ENCODE measurements at regions not wholly inside any gene's neighbourhood (a gene's known extent, or its start where the extent isn't known, plus 50 kb on each side); places are given as distances from the start of the nearest gene placed in this dataset.
A peak's percentile ranks its signal among the peaks of the same experiment; 100 is the strongest.

DNA sequence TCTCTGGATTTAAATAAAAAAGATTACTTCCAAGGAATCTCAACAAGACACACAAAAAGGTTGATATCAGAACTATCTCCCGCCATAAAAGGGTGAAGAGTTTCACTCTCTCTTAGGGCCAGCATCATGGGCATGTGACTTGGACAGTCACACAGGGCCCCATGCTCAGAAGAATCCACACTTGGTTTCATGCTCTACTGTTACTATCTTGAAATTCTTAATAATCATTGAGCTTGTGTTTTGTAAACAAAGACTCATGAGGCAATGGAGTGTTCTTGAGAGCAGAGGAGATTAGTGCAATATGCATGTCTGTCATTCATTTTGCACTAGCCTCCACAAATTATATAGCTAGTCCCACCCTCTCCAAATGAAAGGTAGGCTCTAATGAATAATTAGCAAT, 58.4 kb downstream of the HMHB1 start:
- DNase-seq, result no peak

DNA sequence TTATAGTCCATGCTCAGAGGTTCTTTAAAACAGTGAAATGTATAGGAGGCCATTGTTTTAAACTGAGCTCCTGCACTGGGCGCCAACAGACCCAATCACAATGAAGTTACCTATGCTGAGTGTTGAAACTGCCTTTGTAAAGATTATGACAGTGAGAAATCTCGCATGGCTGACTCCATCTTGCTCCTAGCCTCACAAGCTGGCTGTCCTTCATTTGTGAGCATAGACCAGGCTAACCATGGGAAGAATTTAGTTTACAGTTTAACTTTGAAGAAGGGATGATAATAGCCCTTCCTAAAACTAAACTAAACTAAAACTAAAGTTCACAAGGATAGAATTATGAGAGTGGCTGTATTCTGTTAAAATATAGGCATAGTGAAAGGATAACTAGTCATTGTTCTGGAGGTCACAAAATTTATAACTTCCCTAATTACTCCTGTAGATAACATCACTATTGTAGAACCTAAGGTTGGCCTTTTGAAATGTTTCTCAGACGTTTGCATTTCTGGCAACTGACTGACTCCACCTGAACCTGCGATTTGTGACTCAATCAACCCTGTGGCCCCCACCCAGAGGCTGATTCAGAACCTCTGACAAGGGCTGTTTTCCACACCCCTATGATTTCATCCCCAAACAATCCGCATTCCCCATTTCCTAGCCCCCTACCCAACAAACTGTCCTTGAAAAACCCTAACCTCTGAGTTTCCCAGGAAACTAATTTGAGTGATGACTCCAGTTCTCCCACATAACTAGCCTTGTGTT, 59.1 kb downstream of the HMHB1 start:
- no peak for DNase-seq

DNA sequence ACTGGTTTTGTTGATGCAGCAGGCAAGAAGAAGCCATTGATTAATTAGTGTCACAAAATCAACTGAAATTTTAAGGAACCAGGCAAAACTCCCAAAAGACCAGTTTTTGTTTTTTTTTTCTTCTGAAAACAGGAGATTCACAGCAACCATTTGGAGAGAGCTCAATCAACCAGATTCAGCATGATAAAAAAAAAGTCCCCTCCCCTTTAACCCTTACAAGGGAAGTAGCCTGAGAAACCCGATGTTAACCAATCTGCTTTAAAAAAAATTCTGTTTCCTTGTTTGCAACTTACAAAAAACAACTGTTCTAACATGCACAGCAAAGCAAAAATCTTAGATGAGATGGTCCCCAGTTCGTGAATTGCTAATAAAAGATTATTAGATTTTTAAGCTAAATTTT, 59.7 kb downstream of the HMHB1 start:
- no peak for DNase-seq

DNA sequence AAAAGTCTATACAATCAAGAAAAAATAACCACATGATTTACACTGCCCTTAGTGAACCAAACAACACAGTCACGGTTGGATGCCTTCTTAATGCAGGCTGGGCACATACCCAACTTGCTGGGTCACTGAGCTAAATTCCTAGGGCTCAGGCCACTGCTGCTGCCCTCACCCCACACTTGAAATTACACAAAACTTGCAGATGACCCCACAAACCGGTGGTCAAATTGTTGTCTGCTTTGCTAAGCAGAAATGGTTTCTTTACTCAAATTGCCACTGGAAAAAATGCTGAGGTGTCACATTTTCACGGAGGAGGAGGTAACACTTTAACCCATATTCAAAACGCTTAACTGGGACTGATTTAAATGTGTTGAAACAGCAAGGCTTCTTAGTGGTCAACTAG, 62.4 kb downstream of the HMHB1 start:
- DNase-seq, result no peak

DNA sequence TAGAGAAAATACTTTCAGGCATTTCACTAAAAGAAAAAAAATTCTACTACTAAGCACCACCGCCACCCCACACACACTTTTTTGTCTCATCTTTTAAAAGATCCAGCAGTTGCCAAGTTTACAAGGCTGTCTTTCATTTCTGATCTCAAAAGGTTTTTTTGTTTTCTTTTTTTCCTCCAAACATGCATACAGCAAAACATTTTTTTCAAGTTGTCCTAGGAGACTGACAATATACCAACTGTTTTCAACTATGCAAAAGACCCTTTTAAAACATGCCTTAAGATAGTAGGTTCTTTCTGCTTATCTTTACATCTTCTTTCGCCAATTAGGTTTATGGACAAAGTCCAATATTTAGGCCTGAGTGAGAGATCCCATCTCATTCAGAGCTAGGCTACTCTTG, 65.2 kb downstream of the HMHB1 start:
- DNase-seq, result no peak

DNA sequence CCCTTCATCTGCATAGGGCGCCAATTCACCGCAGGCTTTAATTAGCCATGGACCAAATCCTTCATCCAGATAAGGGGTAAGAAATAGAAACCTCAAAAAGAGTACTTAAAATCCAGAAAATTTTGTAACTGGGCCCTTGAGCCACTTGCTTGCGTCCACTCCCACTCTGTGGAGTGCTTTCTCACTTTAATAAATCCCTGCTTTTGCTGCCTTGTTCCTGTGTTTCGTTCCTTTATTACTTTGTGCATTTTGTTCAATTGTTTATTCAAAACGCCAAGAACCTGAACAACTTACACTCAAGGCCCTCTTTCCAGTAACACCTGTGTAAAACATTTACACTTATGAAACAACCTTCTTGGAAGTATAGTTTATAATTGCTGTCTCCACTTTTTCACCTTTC, 66.5 kb downstream of the HMHB1 start:
- DNase-seq, result no peak

DNA sequence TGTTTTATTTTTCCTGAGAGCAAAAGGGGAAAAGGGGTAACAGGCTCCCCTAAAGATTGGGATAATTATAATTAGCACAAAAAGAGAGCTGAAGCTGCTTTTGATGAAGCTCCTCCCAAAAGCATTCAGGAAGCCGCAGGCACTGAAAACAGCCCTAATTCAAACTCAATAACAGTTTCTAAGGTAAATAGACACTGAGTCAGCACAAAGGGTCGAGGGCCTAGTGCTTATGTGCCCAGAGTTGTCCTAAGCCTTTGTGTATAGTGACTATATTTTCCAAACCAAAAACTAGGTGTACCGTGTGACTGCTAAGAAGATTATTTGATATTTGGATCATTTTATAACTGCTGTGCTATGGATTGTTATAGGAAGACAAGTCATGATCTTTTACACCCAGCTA, 67.7 kb downstream of the HMHB1 start:
- no peak for DNase-seq

DNA sequence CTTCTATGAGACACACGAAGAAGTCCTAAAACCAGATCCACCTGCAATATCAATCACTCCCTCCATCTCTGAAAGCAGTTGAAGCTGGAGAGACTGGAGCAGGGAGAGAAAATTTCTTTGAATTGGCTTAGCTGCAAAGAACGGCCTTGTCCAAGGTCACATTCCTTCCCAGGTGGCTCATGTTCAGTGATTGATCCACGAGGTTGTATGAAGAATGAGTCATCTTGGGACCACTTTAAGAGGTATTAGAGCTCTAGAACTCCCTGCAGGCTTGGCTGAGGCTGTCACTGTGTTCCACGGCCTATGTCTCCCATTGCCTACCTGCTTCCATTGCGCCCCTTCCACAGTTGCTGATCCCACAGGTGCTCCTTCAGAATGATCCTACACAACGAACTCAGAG, 68.2 kb downstream of the HMHB1 start:
- DNase-seq, result no peak

DNA sequence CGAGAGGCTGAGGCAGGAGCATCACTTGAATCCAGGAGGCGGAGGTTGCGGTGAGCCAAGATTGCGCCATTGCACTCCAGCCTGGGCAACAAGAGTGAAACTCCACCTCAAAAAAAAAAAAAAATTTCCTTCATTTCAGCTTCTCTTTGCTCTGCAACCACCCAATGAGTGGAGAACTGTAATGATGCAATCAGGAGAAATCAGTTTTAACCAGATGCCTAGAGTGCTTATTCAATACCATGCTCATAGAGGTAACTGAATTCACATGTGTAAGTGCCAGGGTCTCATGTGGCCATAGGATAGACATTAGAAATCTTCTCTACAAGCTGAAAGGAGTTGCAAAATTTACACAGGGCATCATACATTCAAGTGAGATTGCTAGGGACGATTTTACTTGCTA, 70.6 kb downstream of the HMHB1 start:
- DNase-seq, result peak; percentile 65

DNA sequence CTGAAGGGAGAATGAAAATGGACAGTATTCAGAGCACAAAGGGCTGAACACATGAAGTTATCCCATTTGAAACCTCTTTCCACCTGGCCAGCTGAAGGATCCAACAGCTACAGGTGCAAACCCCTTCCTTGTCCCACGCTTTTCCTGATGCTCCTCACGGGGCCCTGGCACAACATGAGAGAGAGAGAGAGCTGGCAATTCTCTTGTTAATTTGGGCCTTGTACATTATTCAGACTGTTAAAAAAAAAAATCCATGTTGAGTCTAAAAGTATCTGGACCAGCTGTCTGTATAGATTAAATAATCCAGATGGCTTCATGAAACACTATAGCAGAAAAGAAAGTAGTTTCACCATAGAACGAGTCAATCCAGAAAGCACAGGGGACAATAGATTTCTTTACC, 74.1 kb downstream of the HMHB1 start:
- DNase-seq, result no peak

DNA sequence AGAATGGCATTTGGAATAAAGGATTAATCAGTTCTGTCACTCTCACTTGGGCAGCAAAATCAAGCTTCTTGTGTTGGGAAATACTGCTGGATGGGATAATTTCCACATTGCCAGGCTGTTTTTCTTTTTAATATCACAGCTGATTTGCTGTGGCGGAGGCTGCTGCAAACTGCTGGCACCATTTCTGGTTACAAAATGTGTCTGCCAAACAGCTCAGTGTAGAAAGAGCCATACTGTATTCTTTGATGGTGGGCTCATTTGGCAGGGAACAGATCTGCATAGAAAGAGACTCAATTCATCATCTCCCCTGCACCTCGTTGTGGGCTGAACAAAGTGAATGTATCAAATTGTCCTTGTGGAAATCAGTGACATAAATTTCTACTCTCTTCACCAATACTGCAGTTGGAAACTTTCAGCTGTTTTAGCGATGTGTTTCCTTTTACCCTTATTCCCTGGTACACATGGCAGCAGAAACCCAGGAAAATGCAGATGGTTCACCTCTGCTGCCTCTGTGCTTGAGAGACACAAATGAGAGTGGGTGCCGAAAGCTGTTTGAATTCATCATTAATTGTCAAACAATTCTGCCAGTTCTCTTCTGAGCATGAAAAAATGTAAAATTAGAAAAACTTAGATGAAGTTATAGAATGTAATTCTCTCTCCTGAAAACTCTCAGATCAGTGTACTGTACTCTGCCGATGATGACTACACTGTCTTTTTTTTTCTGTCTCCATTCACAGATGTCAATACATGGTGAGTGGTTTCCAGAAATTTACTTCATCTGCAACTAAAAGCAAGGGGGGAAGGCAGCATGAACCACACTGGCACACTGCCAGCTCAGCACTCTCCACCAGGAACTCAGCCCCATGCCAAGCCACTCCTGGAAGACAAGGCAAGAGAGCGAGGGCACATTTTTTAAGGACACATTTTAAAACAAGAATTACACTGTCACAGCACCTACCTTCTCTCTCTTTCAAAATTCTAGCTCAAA, 75.0 kb downstream of the HMHB1 start:
- DNase-seq, result peak; percentile 75

DNA sequence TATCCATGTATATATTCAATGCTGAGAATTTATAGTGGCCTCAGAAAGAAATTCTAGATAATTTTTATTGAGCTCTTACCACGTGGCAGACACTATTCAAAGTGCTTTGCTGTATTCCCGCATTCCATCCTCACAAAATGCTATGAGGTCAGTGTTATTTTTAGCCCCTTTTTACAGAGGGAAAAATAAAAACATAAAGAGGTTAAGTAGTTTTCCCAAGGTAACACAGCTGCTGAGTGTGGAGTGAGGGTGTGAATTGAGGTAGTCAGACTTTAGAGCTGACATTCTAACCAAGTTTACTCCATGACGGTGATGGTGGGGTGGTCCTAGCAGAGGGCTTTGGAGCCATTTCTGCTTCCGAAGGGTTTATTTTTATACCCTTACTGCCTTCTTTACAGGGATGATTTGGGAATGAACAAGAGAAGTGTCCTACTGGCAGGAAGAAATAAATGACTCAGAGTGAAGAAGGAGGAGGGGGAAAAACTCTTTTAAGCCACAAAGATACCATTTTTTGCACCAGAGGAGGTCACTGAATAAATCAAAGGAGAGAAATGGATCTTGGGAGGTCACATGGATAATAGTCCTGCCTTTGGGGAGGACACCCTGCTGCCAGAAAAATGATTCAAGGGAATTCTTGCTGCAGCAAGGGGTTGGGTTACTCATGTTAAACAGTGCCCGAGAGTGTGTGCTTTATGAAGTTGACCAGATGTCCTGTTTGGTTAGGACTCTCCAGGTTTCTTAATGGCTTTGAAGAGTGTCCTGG, 76.1 kb downstream of the HMHB1 start:
- DNase-seq, result peak; percentile 92

DNA sequence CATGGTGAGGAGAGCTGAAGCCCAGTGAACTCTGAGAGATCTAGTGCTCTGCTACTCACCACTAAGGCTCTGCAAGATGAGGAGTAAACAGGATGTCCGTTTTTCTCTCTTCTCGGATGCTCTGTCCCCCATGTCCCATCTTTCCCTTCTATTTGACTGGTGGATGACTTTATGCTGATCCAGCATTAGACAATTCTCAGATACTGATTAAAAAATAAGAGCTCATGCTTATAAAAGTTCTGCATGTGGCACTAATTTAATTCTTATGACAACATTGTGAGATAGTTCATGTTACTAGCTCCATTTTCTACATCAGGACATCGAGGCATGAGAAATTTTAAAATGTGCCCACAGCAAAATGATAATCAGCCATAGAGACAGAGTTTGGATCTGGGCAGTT, 77.0 kb downstream of the HMHB1 start:
- no peak for DNase-seq

DNA sequence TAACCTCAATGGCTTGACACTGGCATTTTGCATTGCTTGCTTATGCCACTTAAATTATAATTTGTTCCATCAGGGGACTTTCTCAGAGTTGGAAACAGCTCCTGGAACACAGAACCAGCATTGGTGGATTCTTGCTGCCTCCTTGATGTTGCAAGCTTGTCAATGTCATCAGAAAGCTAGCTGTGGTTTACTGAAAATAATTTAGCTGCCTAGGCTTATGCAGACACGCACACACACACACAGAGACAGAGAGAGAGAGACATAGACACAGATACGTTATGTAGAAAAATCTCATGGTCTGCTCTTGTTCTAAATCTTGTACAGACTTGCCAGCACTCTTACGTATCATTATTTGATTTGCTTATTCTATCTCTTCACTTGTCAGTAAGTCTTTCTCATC, 78.0 kb downstream of the HMHB1 start:
- DNase-seq, result peak; percentile 81

DNA sequence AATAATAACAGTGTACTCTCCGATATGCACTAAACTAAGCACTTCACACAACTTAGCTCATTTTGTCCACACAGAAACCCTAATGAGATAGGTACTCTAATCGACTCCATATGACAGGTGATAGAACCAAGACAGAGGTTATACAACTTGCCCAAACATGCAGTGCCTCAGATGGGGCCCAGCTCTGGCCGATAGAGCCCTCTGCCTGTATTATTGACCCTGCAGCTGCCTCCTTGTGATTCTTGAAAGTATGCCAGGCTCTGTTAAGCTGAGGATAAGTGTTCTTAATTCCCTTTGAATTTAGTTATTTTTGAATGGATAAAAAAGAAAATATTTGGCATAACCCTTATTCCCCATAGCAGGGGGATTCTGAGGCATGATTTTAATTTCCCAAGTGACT, 78.5 kb downstream of the HMHB1 start:
- no peak for DNase-seq

DNA sequence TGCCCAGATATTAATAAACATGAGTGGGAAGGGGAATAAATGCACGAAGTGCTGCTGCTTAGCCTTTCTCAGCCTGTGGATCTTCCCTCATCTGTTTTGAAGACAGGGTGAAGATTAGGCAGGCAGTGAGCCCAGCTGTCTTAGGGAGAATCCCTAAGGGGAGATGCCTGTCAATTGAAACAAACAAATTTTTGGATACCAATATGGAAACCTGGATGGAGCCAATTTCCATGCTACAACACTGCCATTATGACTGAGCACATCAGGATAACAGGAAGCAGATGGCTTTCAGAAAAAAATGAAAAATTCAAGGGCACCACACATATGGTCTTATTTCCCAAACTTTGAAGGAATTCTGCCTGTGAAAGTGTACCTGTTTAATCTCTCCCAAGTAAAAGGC, 80.3 kb downstream of the HMHB1 start:
- DNase-seq, result no peak

DNA sequence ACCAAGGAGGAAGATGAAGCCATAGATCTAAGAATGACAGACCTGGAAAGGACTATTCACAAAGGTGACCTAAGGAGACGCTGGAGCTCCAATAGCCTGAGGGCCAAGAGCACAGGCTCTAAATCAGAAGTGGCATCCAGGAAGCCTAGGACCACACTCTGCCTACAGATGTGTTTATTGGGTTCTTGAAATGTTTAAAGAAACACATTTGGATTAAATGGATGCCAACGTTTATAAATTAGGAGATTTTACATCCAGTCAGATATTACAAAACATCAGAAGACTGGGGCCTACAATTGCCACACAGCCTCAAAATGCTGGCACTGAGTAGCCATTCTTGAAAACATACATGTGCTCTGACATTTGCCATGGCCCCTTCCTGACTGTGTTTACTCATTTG, 80.9 kb downstream of the HMHB1 start:
- no peak for DNase-seq

DNA sequence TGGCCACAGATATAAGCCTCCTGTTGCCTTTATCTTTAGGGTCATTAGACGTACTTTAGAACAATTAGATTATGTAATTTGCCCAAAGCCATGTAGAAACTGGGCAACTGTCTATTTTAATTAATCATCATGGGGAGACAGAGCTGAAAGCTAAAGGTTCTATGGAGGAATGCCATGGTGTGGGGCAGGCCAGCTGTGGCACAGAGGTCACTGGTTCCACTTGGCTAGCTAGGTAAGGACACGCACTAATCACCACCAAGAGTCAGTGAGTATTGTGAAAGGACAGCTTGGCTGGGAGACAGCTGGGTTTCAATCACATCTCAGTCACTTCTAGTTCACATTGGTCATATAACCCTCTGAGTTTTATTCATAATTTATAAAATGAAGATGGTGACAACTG, 81.7 kb downstream of the HMHB1 start:
- DNase-seq, result no peak

DNA sequence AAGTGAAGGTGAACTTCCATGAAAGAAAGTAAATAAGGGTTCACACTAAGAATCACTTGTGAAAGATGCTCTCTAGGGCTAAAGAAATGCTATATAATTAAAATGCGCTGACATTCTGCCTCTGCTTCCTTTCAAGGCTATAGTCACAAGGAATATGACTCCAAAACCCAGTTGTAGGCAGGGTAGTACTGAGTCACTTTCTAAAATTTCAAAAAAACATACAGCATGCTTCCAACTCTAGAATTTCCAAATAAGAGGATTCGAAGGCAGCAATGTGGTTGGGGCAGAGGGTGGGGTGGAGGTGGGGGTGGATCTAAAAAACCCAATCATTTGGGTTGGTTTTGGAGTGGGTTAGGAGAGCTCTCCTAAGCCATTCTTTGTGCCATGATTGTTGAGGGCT, 84.6 kb downstream of the HMHB1 start:
- peak; percentile 55 for DNase-seq

DNA sequence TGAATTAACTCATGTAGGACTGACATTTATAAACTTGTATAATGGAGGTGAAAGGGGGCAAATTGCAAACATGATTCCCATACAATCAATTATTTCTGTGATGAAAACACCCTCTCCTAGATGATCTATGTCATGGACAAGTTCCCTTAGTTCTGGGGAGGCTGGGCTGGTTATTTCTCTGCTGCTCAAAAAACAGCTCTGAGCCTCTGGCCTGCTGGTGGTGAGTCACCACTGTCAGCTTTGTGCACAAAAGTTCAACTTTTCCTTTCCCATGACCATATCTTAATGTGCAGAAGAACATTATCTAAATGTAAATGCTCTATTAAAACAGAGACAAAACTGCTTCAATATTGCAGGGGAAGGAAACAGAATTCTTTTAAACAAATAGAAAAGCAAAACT, 85.0 kb downstream of the HMHB1 start:
- peak; percentile 67 for DNase-seq

DNA sequence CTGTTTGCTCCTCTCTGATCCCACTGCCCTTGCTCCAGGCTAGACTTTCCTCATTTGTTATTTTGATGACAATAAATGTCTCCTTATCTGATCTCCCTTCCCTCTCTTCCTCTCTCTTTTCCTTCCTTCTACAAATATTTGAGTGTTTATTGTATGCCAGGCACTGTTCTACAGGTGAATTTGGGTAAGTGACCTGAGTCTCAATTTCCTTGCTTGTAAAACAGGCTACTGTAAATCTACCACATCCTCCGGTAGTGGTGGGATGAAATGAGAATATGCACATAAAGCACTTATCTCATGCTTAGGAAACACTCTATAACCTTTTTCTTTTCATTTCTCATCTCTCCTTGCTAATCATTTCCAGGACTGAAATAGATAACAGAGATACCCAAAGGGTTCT, 86.4 kb downstream of the HMHB1 start:
- no peak for DNase-seq

DNA sequence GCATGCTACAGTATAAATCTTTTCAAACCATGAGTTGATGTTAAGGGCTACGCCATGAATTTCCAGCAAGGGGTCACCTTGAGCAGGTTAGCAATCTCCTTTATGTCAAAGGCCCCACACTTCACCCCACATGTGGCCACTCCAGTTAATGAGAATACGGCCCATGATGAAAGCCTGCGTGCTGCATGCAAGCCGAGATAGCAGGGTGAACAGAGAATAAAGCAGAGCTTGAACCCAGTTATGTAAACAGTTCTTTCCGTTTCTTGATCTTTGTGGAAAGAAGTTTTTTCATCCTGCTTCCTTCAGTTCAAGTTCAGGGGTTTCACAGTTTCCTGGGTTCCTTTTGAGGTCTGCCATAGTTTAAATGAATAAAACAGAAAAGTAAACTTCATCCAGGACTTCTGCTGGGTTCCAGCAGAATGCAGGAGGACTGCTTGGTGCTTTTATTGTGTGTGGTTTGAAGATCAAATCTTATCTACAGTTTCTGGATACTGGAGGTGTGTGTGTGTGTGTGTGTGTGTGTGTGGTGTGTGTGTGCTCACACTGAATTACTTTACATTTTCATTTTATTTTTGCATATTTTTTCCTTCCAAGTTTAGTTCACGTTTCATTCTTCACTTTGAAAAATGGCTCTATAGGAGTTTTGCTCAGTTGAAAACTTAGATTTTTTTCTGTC, 87.1 kb downstream of the HMHB1 start:
- no peak for DNase-seq

DNA sequence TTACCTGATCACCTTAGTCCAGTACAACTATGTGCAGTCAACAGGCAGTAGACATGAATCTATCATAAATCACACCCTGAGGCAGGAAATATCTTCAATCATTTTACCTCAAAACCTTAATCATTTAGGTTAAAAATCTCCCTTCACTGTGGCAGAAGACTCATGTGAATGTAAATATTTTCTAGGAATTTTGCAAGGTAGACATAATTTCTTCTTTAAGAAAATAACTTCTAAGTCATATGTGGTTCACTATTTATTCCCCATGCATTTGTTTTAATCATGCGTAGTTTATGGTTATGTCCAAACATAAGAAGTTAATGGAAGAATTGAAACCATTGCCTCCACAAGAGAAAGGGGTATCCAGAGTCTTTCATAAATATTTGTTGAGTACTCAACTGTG, 97.0 kb downstream of the HMHB1 start:
- DNase-seq, result no peak
